ENCODE measurements at regions not wholly inside any gene's neighbourhood (a gene's known extent, or its start where the extent isn't known, plus 50 kb on each side); places are given as distances from the start of the nearest gene placed in this dataset.

GRCh38 chr7:4500812-4501211, 181.3 kb upstream of the FOXK1 start:
- TF ChIP-seq EZH2 (IDR thresholded peaks at IDR 0.05) (no peak), POLR2AphosphoS5 (IDR thresholded peaks at IDR 0.05; ENCODE audit: borderline replicate concordance, low read depth, low read length) (no peak), FOXP2 (optimal IDR thresholded peaks at IDR 0.05; ENCODE audit: control extremely low read depth, extremely low read length, insufficient read depth) (no peak)

Data from SK-N-MC (cell line).